ENCODE measurements at regions not wholly inside any gene's neighbourhood (a gene's known extent, or its start where the extent isn't known, plus 50 kb on each side); places are given as distances from the start of the nearest gene placed in this dataset.

DNA sequence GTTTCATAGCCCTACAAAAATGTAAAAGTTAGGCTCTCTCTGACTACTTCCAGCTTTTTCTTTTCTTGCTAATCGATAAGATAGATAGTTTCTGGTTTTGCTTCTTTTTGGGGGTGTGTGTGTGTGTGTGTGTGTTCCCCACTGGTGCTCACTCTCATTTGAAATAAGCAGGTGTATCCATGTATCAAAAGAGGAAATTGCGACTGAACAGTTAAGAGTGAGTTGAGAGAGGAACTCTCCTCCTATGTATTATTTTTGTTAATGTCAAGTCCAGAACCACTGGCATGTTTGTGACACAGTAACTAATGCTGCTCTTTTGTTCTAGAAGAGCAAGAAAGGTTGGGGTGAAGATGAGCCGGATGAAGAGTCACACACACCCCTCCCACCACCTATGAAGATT, 96.7 kb upstream of the UMPS start:
- DNase-seq, result no peak
- H3K4me2 ChIP-seq, result no peak overlapping the region
- H3F3A ChIP-seq (ENCODE audit: insufficient read depth, low read depth), result no peaks in the 10 kb centered on the region
- TF ChIP-seq, protein P1, sequence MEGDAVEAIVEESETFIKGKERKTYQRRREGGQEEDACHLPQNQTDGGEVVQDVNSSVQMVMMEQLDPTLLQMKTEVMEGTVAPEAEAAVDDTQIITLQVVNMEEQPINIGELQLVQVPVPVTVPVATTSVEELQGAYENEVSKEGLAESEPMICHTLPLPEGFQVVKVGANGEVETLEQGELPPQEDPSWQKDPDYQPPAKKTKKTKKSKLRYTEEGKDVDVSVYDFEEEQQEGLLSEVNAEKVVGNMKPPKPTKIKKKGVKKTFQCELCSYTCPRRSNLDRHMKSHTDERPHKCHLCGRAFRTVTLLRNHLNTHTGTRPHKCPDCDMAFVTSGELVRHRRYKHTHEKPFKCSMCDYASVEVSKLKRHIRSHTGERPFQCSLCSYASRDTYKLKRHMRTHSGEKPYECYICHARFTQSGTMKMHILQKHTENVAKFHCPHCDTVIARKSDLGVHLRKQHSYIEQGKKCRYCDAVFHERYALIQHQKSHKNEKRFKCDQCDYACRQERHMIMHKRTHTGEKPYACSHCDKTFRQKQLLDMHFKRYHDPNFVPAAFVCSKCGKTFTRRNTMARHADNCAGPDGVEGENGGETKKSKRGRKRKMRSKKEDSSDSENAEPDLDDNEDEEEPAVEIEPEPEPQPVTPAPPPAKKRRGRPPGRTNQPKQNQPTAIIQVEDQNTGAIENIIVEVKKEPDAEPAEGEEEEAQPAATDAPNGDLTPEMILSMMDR (conservative IDR thresholded peaks at IDR 0.05), result no peak
- TF ChIP-seq EZH2 (IDR thresholded peaks at IDR 0.05; ENCODE audit: low read depth), result no peak
- no peaks in the 10 kb centered on the region for H3K79me2 ChIP-seq (ENCODE audit: low read depth)
- CTCF ChIA-PET, result no interaction called here
- intact Hi-C loops (cut with micrococcal nuclease; ENCODE audit: unreplicated experiment), result loop anchor here (5.0 kb wide), 1 partner anchor 194 kb away; no protein-coding TSS in a partner anchor
- no peaks in the 10 kb centered on the region for H4K20me1 ChIP-seq (ENCODE audit: insufficient read depth)
- no peak overlapping the region for H2AFZ ChIP-seq
- no peaks in the 10 kb centered on the region for H3K27me3 ChIP-seq (ENCODE audit: insufficient read depth, low read depth)
- H3K9me3 ChIP-seq (ENCODE audit: insufficient read depth, low read depth), result no peaks in the 10 kb centered on the region
- H3K36me3 ChIP-seq (ENCODE audit: low read depth), result no peaks in the 10 kb centered on the region
- no peak overlapping the region for H3K27ac ChIP-seq
- H3K4me3 ChIP-seq, result no peak overlapping the region
- H3K9me2 ChIP-seq (ENCODE audit: insufficient read depth), result no peaks in the 10 kb centered on the region
- H3K4me1 ChIP-seq (replicated peaks; ENCODE audit: insufficient read depth), result peaks cover 8% of the 10 kb centered on the region; the same call in 1 of the 2 replicates
- POLR2A ChIA-PET (ENCODE audit: unreplicated experiment), result no interaction called here
- BruUV-seq (replicated peaks), result no TSS peak

DNA sequence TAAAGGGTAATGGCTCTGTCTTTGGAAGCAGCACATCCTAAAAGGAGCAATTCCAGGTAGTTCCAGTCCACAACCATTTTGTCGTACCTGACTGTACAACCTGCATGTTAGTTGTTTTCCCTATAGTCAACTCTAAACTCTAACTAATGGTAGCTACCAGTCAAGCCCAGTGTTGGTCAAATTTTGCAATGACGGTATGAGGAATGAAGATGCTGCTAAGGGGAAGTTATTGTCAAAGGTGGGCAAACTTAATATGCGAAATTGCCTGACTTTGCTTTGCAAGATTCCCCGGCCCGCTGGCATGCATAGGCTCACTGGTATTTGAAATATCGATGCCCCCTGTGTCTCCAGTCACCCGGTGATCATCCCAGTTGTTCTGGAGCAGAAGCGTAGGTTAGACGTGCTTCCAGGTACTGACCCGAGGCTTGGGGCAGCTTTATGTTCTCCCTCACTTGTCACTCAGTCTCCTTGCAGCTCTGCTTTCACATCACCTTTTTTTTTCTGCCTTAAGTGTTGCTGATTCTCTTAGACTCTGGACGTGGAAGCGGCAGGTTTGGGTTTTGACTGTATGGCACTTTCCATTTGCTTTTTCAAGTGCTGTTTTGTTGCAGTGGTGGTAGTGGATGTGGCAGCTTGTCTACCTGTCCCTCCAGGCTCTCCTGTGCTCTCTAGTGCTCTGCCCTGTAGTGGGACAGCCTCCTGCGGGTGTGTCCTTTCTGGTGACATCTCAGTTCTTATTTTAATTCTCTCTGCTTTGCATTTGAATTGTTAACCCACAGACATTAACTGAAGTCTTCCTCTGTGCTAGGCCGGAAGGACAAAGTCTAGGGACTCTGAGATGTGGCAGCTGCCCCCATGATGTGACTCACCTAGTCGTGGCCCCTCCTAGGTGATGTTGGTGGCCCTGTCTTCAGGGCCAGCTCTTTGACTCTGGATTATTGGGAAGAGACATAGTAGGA, 95.8 kb upstream of the UMPS start:
- no peaks in the 10 kb centered on the region for H3K27me3 ChIP-seq (ENCODE audit: insufficient read depth, low read depth)
- intact Hi-C loops (cut with micrococcal nuclease; ENCODE audit: unreplicated experiment), result loop anchor here (5.0 kb wide), 1 partner anchor 193 kb away; no protein-coding TSS in a partner anchor
- H3K4me1 ChIP-seq (replicated peaks; ENCODE audit: insufficient read depth), result peaks cover 8% of the 10 kb centered on the region; the same call in 1 of the 2 replicates
- H3K4me2 ChIP-seq, result no peak overlapping the region
- no peaks in the 10 kb centered on the region for H3K9me2 ChIP-seq (ENCODE audit: insufficient read depth)
- H3K9me3 ChIP-seq (ENCODE audit: insufficient read depth, low read depth), result no peaks in the 10 kb centered on the region
- H3K36me3 ChIP-seq (ENCODE audit: low read depth), result no peaks in the 10 kb centered on the region
- BruUV-seq (replicated peaks), result no TSS peak
- no peak for TF ChIP-seq EZH2 (IDR thresholded peaks at IDR 0.05; ENCODE audit: low read depth)
- TF ChIP-seq, protein P1 (conservative IDR thresholded peaks at IDR 0.05), result no peak
- H2AFZ ChIP-seq, result no peak overlapping the region
- no peaks in the 10 kb centered on the region for H3K79me2 ChIP-seq (ENCODE audit: low read depth)
- no peaks in the 10 kb centered on the region for H4K20me1 ChIP-seq (ENCODE audit: insufficient read depth)
- no peak for DNase-seq
- no peak overlapping the region for H3K27ac ChIP-seq
- POLR2A ChIA-PET (ENCODE audit: unreplicated experiment), result no interaction called here
- CTCF ChIA-PET, result no interaction called here
- no peaks in the 10 kb centered on the region for H3F3A ChIP-seq (ENCODE audit: insufficient read depth, low read depth)
- no peak overlapping the region for H3K4me3 ChIP-seq

DNA sequence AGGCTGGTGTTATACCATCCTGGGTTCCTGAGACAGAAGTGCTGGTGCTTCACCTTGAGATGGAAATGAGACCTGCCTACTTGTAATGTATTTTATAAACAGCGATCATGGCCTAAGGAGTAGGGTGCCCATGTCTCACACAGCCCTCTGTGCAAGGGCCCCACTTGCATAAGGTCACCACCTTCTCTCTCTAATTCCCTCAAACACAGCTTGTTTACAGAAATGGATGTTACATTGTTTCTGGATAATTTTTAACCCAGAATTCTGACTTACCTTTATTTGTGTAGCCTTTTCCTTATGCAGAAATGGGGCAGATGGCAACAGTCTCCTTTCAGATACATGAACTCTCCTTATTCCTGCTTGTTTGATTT, 95.1 kb upstream of the UMPS start:
- H3K4me2 ChIP-seq, result no peak overlapping the region
- no peaks in the 10 kb centered on the region for H3K9me2 ChIP-seq (ENCODE audit: insufficient read depth)
- no peak overlapping the region for H2AFZ ChIP-seq
- H3K9me3 ChIP-seq (ENCODE audit: insufficient read depth, low read depth), result no peaks in the 10 kb centered on the region
- no peak overlapping the region for H3K27ac ChIP-seq
- no peaks in the 10 kb centered on the region for H3K36me3 ChIP-seq (ENCODE audit: low read depth)
- BruUV-seq (replicated peaks), result no TSS peak
- TF ChIP-seq, protein P1 (conservative IDR thresholded peaks at IDR 0.05), result no peak
- TF ChIP-seq EZH2 (IDR thresholded peaks at IDR 0.05; ENCODE audit: low read depth), result no peak
- peaks cover 8% of the 10 kb centered on the region; the same call in 1 of the 2 replicates for H3K4me1 ChIP-seq (replicated peaks; ENCODE audit: insufficient read depth)
- ChIA-PET CTCF (no interaction called here), POLR2A (ENCODE audit: unreplicated experiment) (no interaction called here)
- no peak overlapping the region for H3K4me3 ChIP-seq
- H3F3A ChIP-seq (ENCODE audit: insufficient read depth, low read depth), result no peaks in the 10 kb centered on the region
- intact Hi-C loops (cut with micrococcal nuclease; ENCODE audit: unreplicated experiment), result no loop called here
- no peaks in the 10 kb centered on the region for H4K20me1 ChIP-seq (ENCODE audit: insufficient read depth)
- DNase-seq, result no peak
- no peaks in the 10 kb centered on the region for H3K27me3 ChIP-seq (ENCODE audit: insufficient read depth, low read depth)
- no peaks in the 10 kb centered on the region for H3K79me2 ChIP-seq (ENCODE audit: low read depth)
